Heart right ventricle (tissue), 16 donors: ENCODE measurements at regions not wholly inside any gene's neighbourhood (a gene's known extent, or its start where the extent isn't known, plus 50 kb on each side); places are given as distances from the start of the nearest gene placed in this dataset.

Source experiments
- ATAC-seq, 8 donors: fragments of 200-7000 bp; cut with Tn5 transposase; one replicate each; pipeline ENCODE4 v1.9.1; 2020; ENCODE audit warnings: mild to moderate bottlenecking in 8 of 8, moderate library complexity in 8 of 8, moderate number of reproducible peaks in 1 of 8
- DNase-seq, 2 donors: peaks; one replicate each; pipeline ENCODE4 v3.0.0-alpha.2; 2020
- H3K27ac ChIP-seq, 10 donors: fragments of 200-600 bp; sonication (generic) in 2 of 10; one replicate each; pipeline versions ENCODE4 v1.5.0 to v1.8.0; 2020 to 2022; ENCODE audit warnings: mild to moderate bottlenecking in 3 of 10
- H3K27me3 ChIP-seq, 7 donors: fragments of 200-600 bp; one replicate each; pipeline ENCODE4 v1.8.0; 2021 to 2022; ENCODE audit warnings: mild to moderate bottlenecking in 2 of 7
- H3K36me3 ChIP-seq, 9 donors: fragments of 200-600 bp; sonication (generic) in 1 of 9; one replicate each; pipeline versions ENCODE4 v1.5.0 to v1.8.0; 2020 to 2022; ENCODE audit warnings: mild to moderate bottlenecking in 2 of 9
- H3K4me1 ChIP-seq, 9 donors: fragments of 200-600 bp; sonication (generic) in 1 of 9; one replicate each; pipeline versions ENCODE4 v1.5.0 to v1.8.0; 2020 to 2022; ENCODE audit warnings: mild to moderate bottlenecking in 4 of 9
- H3K4me3 ChIP-seq, 10 donors: fragments of 200-600 bp; sonication (generic) in 2 of 10; one replicate each; pipeline versions ENCODE4 v1.5.0 to v1.8.0; 2020 to 2022; ENCODE audit warnings: mild to moderate bottlenecking in 7 of 10, moderate library complexity in 2 of 10
- H3K9me3 ChIP-seq, 11 donors: fragments of 200-600 bp in 10 of 11; sonication (generic) in 2 of 11; one replicate each; pipeline versions ENCODE4 v1.5.0 to v1.8.0; 2013 to 2022; ENCODE audit warnings: mild to moderate bottlenecking in 2 of 11, control low read depth in 1 of 11, moderate library complexity in 1 of 11
- WGBS, 2 donors: extraction: QIAGEN DNeasy Blood & Tissue Kit; methylation state at CpG; one replicate each; pipeline ENCODE4 v1.1.7; 2013; ENCODE audit warnings: inconsistent platforms in 1 of 2; 5-methylcytosine and 5-hydroxymethylcytosine counted together
- intact Hi-C, 10 donors: fragments of 100-400 bp; cut with DNase I; formaldehyde crosslinking; loops; one replicate each; pipeline versions ENCODE4 v1.11.1 to v1.14.2; 2022
- TF ChIP-seq, protein P1 (sequence below), 9 donors: fragments of 200-600 bp; sonication (generic) in 2 of 9; IDR thresholded peaks; one replicate each; pipeline versions ENCODE4 v1.5.0 to v1.8.0; 2021 to 2022; ENCODE audit warnings: antibody characterized with exemption in 9 of 9, mild to moderate bottlenecking in 5 of 9, moderate library complexity in 1 of 9
- donor health status: Arrhythmogenic right ventricular cardiomyopathy.
- donor health status: ischemic (EF 13 %, LVEDD 7.1; RV severe dilation, severe dysfunction).
- donor health status: healthy with polysubstance abuse.
- donor health status: DM: no; HTN: yes; CAD: no.
- donor health status: DM: no; HTN: no; CAD: no.
- donor health status: ischemic (EF 25% LVEDD 6.9; RV normal size, moderate dysfunction).
- donor health status: ischemic (EF 25% LVEDD 5.7; RV mildly dilated, moderate dysfunction).
- donor health status: healthy.
- donor health status: DM: yes; HTN: yes; CAD: no.
- donor health status: Ischemic cardiomyopathy.
- donor health status: ischemic (EF 35%, LVEDD 5.7; RV mildly dilated, moderate dysfunction).
- donor health status: nonischemic (EF 11% LVEDD 7.7; RV severe dilation, severe dysfunction).
- donor health status: DM: yes; HTN: yes; CAD: no.
- donor health status: PGD.
- donor health status: ischemic (EF 29% LVEDD 5.4; RV normal size, mild dysfunction).
- donor health status: nonischemic (EF 23%, LVEDD 6.1; RV moderate dilation, normal function).

DNA sequence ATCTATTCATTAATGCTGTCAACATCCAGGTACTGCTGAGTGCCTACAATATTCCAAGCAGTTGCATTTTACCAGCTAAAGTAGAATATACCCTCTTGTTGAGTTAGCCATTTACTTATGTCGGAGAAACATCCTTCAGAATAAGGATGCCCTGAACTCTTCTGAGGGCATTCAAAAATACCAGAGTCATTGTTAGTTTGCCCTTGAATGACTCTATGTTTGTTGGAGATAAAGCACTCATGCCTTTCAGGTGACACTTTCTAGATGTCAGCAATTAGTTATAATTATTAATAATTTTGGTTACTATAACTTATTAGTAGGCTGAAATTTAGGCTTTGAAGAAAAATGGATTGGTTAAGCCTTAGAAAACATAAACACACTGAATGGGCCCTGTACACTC is 286.2 kb upstream of the STXBP5 start:
- TF ChIP-seq, protein P1, sequence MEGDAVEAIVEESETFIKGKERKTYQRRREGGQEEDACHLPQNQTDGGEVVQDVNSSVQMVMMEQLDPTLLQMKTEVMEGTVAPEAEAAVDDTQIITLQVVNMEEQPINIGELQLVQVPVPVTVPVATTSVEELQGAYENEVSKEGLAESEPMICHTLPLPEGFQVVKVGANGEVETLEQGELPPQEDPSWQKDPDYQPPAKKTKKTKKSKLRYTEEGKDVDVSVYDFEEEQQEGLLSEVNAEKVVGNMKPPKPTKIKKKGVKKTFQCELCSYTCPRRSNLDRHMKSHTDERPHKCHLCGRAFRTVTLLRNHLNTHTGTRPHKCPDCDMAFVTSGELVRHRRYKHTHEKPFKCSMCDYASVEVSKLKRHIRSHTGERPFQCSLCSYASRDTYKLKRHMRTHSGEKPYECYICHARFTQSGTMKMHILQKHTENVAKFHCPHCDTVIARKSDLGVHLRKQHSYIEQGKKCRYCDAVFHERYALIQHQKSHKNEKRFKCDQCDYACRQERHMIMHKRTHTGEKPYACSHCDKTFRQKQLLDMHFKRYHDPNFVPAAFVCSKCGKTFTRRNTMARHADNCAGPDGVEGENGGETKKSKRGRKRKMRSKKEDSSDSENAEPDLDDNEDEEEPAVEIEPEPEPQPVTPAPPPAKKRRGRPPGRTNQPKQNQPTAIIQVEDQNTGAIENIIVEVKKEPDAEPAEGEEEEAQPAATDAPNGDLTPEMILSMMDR (IDR thresholded peaks at IDR 0.05) = no peak
- Histone ChIP-seq H3K4me3 (no peak overlapping the region), H3K36me3 (no peaks in the 10 kb centered on the region), H3K4me1 (peaks cover 0 to 36% (median 15%) of the 10 kb centered on the region in 9 donors), H3K27me3 (no peaks in the 10 kb centered on the region), H3K27ac (no peak overlapping the region), H3K9me3 (no peaks in the 10 kb centered on the region)
- ATAC-seq = no peak
- no peak for DNase-seq
- intact Hi-C loops = loop anchor here in 2 of 10 donors (10.0 kb wide), 1 partner anchor 287 kb away; the partner anchor contains the start of gene STXBP5 (in 2 of the 2)
- WGBS, 2 donors = 62 to 73% methylated on average over 1 of the region's 1 CpG

DNA sequence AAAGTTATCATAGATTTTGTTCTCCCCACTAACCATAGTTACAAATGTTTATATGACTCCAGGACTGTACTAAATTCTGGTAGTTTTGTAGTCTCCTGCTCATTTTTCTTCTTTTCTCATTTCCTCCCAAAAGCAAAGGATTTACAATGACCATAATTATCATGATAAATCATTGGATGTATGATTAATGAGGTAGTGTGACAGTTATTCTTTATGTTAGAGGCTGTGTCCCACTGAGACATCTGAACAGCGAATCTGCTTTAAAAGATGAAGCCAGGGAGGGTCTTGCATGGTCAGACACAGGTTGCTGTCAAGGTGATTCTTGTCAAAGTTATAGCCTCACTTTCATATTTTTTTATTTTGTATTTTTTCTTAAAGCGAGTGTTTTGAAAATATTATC is 285.2 kb upstream of the STXBP5 start:
- peaks cover 0 to 4% (median 0%) of the 10 kb centered on the region in 11 donors for H3K9me3 ChIP-seq
- DNase-seq (no peak), ATAC-seq (no peak)
- peaks cover 0 to 26% (median 13%) of the 10 kb centered on the region in 9 donors for H3K4me1 ChIP-seq
- TF ChIP-seq, protein P1 (IDR thresholded peaks at IDR 0.05) = no peak
- WGBS, 2 donors = 96 to 100% methylated on average over 2 of the region's 2 CpGs
- no peaks in the 10 kb centered on the region for H3K36me3 ChIP-seq
- H3K27me3 ChIP-seq = no peaks in the 10 kb centered on the region
- no peak overlapping the region for H3K27ac ChIP-seq
- H3K4me3 ChIP-seq = no peak overlapping the region
- intact Hi-C loops = loop anchor here in 2 of 10 donors (10.0 kb wide), 1 partner anchor 286 kb away; the partner anchor contains the start of gene STXBP5 (in 2 of the 2)

DNA sequence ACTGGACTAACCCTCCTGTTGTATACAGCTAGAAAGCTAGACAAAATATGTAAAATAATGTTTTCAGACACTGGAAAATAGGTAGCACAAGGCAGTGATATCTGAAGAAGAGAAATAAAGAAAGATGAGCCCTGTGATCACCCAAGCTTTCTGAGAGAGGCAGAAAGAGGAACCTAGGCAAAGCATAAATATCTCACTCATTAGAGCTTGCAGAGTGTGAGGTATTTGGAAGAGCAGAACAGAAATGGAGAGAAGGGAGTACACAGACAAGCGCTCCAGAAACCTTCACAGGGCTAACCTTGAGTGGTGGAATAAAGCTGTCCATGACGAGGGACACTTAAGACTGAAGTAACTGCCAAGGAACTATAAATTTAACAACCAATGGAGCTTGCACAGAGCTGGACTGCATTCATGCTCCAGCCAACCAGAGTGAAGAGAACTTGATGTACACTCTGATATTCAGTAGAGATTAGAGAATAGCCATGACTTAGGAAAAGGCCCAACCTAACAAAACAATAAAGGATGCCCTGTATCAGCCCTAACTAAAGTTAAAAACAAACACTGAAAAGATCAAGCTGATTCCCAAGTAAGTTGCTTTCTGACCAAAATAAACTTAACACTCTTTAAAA is 280.9 kb upstream of the STXBP5 start:
- intact Hi-C loops = no loop called here
- H3K27ac ChIP-seq = no peak overlapping the region
- no peaks in the 10 kb centered on the region for H3K4me1 ChIP-seq
- TF ChIP-seq, protein P1 (IDR thresholded peaks at IDR 0.05) = no peak
- no peak for ATAC-seq
- no peaks in the 10 kb centered on the region for H3K36me3 ChIP-seq
- H3K27me3 ChIP-seq = no peaks in the 10 kb centered on the region
- H3K4me3 ChIP-seq = no peak overlapping the region
- peaks cover 0 to 4% (median 0%) of the 10 kb centered on the region in 11 donors for H3K9me3 ChIP-seq
- DNase-seq = no peak
- 83 to 86% methylated on average over 2 of the region's 2 CpGs for WGBS, 2 donors

DNA sequence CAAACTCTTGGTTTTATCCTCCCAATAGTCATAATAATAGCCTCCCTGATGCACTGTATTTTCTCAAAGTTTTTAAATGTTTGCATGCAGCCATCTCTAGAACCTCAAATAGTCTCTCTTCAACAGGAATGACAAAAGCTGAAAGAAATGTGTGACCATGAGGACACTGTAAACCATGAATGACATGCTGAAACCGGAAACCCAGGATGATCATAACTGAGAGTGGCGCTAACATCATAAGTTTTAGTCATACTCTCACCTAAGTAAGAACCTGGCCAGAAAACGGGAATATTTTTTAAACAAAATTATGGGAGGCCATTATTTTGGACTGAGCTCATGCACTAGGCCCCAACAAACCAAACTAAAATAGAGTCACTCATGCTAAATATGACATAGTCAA is 278.4 kb upstream of the STXBP5 start:
- 94 to 95% methylated on average over 3 of the region's 3 CpGs for WGBS, 2 donors
- Histone ChIP-seq H3K27ac (no peak overlapping the region), H3K4me3 (no peak overlapping the region), H3K36me3 (no peaks in the 10 kb centered on the region), H3K9me3 (peaks cover 0 to 4% (median 0%) of the 10 kb centered on the region in 11 donors), H3K4me1 (no peaks in the 10 kb centered on the region), H3K27me3 (no peaks in the 10 kb centered on the region)
- intact Hi-C loops = no loop called here
- ATAC-seq = no peak
- no peak for DNase-seq
- TF ChIP-seq, protein P1 (IDR thresholded peaks at IDR 0.05) = no peak
